Raji (cell line): ENCODE measurements at regions not wholly inside any gene's neighbourhood (a gene's known extent, or its start where the extent isn't known, plus 50 kb on each side); places are given as distances from the start of the nearest gene placed in this dataset.

Source experiments
- POLR2A ChIP-seq: IDR thresholded peaks from 2 replicates; pipeline ENCODE4 v1.6.1; 2011; ENCODE audit warnings: low read depth, low read length, control low read depth; ENCODE audit not compliant: insufficient read depth

DNA sequence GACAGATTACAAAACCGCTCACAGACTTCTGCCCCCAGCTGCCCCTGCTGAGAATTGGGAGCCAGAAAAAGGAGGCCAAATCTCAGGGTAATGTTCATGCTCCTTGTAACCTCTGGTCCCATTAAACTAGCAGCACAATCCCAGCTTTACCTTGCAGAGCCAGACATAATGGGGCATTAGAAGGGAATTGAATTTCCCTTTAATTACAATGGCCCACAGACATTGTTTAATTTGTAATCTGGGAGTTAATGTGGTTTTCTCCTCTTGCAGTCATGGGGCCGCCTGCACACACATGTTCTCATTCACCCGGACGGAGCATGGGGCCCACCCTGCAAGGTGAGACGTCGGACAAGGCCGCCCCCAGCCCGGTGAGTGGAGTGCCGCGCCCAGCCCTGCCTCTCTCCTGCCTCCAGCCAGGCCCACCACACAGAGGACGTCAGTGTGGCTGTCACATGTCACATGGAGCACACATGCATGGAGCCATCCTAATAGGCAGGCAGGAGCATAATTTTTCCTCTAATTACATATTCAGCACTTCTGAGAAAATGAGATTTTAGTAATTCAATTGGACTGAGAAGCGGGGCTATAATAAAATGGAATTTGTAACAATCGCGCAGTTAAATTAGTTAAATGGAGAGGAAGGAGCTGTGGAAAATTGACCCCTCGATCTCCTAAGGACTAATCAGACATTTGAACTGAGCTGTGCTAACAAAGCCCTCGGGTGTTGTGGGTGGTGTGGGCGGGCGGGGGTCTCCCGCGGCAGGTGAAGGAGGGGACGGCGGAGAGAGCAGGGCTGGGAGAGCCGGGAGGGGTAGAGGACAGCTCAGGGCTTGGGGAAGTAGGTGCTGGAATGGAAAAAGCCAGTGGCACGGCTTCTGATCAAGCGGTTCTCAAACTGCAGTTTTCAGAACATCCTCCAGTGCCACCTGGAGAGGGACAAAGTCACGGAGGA is 87.7 kb downstream of the ENGASE start:
- TF ChIP-seq POLR2A: no peak

DNA sequence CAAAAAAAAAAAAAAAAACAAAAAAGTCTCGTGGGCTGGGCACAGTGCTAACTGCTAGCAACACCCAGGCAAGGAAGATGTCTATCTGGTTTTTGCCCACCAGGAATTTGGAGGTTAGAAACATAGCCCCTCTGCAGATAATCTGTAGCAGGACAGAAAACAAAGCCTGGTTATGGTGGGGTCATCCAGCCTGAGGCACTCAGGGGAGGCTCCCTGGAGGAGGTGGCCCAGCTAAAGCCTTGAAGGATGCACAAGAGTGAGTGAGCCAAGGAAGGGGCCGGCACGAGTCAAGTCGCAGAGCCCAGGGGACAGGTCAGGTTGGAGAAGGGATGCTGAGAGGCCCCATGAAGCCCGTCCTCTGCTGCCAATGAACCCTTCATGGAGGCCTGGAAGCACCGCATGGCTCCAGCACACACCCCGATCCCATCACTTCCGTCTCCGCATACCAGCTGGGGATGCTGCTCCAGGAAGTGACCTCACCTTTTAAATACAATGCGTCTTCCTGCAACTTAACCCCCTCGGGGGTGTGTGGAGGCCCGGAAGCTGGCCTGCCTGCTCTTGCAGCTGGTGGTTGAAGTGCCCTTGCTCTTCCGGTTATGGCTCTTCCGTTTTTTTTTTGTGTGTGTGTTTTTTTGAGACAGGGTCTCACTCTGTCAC is 86.5 kb downstream of the ENGASE start:
- TF ChIP-seq POLR2A: no peak

DNA sequence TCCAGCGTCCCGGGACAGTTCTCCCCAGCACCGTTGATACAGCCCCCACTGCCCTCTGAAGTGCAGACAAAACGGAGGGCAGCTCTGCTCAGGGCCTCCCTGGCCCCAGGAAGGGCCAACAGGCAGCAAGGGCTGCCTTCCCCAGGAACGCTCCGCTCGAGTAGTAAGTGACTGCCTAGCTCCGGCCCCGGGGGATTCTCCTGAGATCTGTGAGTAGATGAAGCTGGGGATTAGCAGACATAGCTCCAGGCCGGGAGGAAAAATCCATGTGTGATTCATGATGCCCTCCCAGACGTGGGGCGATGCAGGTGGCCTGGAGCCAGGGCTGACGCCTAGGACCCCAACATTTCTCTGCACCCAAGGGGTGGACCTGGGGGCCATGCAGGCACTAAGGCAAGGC is 85.3 kb downstream of the ENGASE start:
- TF ChIP-seq POLR2A: no peak

DNA sequence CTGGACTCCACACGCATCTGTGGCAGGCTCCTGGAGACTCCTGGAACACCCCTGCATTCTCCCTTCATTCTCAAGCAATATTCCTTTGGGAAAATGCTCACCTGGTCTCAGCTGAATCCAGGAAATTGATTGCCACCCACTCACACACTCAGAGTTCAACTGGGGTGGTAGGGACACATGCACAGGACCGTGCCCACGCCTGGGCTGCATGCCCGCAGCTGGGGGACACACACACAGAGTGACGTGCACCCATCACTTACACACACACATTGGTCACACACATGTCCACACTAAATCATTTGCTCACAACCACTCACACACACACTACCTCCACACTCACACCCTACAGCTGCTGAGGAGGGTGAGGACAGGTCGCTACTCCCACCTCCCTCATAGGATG is 84.8 kb downstream of the ENGASE start:
- TF ChIP-seq POLR2A: no peak

DNA sequence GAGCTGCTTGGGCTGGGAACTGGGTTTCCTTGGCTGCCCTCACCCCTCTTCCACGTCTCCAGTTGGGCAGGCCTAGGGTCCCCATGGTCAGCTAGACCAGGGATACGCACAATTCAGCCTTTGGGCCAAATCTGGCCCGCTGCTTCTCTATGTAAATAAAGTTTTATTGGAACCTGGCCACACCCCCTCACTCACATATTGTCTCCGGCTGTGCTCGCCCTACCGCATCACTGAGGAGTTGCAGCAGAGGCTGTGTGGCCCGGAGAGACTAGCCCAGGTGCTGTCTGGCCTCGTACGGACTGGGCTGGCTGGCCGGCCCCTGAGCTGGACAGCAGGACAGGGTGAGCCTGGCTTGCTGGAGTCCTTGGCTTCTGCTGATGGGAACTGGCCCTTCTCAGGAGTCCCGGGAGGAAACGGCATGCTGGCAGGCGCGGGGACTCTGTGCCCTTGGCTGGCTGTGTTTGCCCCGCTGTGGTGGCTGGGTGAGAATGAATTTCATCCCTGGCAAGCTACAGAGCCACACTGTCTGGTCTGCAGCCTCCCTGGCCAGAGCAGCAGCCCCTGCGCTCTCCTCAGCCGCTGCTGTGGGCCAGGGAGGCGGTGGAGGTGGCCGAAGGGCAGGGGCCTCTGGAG is 82.0 kb downstream of the ENGASE start:
- no peak for TF ChIP-seq POLR2A

DNA sequence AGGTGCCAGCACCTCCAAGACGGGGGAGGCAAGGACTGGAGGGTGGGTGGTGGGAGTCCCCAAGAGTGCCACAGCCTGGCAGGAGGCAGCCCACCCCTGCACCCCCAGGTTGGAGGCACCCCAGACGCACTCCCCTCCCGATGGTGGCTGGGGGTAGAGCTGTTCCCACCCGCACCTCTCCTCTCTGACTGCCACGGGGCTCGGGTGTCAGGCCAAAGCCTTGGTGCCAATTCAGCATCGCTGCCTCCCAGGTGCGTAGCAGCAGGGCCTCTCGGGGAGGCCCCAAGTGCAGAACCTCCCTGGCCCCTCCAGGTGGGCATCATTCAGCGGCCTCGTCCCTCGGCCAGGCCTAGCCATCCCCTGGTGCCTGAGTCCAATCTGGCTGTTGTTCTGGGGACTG is 81.1 kb downstream of the ENGASE start:
- no peak for TF ChIP-seq POLR2A

DNA sequence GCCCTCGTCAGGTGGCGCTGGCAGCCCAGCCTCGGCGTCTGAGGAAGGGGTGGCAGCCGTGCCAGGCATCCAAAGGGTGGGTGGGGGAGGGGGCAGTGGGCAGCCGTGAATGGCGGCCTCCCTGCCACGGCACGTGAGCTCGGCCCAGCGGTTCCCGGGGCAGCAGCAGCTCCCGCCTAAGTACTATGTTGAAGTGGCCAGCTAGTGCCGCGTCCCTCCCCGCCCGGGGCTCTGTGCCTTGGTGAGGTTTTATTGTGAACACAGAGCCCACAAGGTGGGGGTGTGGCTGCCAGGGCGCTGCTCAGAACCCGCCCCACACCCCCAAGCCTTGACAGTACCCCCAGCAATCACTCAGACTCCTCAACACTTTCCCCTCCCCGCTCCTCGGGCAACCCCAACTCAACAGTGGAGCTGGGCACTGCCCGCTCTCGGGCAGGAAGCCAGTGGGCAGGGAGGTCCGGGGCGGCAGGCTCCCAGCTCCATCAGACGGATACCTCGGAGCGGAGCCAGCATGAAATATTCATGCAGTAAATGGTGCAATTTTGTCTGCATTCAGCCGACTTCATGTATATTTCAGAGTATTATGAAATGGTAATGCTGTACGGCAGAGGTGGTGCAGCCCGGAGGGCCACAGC is 80.4 kb downstream of the ENGASE start:
- TF ChIP-seq POLR2A: no peak

DNA sequence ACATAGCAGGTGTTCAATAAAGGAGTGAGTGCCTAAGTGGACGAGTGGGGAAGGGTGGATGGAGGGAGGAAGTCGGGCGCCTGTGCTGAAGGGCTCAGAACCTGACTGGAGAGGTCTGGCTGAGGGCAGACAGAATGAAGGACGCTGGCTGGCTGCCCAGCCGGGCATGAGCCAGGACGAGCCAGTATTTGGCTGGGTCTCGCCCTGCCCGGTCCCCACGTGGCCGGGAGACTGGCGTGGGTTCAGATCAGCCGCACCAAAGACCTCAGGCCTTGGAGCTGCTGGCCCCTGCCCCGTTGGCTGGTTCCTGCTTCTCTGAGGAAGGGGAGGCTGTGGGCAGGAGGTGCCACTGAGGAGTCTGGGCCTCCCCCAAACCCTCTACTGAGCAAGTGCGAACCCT is 79.8 kb downstream of the ENGASE start:
- TF ChIP-seq POLR2A: no peak

DNA sequence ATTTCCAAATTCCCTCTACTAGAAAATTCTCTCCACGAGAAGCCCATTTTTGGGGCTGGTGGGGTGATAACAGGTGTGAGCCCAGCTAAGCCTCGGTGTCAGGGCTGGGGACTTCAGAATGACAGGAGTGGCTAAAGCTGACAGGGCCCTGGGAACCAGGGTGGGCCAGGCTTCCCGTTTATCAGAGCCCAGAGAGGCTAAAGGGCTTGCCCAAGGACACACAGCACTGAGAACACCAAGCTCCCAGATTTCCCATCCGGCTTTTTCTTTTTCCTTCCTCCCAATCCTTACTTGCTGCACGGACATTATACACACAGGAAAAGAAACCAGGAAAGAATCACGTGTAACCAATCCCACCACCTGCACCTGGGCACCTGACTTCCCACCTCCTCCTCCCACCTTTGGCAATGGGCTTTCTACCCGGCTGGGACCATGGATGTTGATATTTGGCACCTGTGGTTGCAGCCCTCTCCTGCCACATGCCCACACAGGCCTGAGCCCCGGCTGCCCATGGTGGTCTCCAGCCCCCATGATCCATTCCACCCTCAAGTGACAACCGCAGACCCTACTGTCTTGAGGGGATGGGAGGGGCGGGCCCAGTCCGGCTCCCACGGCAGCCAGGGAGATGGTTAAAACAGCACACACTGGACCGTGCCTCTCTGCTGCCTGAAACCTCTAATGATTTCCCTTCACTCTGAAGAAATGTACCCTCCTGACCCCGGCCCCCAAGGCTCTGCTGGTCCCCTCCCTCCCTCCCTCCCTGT is 78.9 kb downstream of the ENGASE start:
- no peak for TF ChIP-seq POLR2A

DNA sequence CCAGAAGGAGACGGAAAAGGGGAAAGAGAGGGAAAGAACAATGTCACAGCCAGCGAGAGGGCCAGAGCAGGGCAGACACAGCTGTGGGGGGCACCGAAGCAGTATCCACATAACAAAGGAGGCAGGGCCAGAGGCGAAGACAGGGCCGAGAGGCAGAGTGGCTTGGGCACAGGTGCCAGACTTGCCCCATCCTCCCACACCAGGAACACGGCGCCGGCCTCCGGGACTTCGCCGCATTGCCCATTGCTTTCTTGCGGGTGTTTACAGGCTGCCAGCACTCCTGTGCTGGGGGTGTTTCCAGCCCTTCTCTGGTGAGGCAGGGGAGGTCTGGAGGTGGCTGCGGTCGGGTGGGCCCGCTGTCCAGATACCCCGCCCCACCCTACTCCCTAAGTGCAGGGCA is 78.0 kb downstream of the ENGASE start:
- no peak for TF ChIP-seq POLR2A

DNA sequence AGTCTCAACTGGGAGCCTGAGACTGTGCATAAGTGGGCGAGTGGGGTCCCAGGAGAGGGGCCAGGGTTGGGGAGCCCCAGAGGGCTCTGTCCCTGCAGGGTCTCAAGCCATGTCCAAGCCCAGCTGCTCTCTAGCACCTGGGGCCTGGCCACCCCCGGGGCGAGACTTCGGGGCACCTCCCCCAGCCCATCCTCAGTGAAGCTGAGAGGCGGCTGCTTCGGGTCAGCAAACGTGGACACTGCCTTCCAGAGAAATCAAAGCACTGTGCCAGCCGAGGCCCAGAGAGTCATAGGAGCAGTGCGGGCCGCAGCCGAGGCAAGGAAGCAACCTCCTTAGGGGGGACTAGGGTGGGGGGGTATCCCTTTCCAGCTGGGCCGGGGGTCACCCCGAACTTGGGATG is 77.5 kb downstream of the ENGASE start:
- no peak for TF ChIP-seq POLR2A

DNA sequence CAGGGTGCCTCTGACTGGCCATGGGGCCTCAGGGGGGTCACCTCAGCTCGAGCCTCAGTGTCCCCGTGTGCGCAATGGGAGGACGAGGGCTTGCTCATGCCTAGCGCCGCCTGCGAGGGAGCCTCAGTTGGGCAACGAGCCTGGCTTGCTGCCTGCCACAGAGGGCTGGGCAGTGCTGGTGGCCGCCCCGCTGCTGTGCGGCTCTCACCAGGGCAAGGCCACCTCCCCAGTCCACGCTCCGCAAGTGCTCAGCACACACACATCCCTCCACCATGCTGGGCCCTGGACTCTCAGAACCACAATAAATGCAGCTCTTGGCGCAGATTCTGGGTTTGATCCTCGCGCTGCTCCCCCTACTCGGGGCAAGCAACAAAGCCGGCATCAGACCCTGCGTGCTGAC is 76.2 kb downstream of the ENGASE start:
- no peak for TF ChIP-seq POLR2A

DNA sequence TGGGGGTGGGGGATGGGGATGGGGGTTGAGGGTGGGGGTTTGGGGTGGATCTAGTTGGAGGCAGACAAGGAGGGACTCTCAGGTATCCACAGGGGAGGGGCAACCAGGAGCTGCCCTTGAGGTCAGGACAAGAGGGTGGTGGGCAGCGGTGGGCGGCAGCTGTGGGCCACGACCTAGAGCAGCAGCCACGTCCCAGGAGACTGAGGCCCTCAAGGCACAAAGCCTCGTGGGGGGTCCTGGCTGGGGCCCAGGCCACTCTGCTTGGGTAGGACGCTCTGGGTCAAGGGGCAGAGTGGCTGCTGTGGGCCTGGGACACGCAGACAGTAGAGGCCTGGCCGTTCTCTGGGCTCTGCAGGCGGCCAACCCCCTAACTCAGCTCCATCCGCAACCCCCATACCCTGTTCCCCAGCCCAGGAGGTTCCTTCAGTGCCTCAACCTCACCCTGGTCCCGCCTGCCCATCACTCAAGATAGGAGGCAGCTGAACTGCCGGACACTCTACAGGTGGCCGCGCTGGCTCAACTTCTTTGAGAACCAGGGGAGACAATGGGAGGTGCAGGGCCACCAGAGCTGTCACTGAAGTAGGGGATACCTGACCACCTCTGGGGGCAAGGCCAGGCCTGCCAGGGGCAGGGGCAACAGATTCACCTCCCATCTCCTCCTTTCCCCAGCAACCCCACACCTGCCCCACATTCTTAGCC is 75.6 kb downstream of the ENGASE start:
- no peak for TF ChIP-seq POLR2A

DNA sequence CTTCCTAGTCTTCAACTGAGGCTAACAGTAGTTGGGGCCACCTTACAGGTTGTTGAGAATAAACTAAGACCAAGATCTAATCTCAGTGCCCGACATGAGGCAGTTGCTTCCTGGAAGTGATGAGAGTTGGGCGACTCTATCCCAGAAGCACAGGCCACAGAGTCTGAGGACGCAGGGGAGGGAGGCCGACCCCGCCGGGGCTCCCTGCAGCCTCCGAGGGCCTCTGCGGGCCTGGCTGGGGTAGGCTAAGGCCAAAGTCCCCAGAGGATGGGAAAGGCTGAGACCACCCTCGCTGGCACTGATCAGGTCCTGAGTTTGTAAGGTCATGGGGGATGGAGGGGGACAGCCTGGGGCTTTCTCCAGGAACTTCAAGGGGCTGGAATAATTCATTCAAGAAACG is 74.0 kb downstream of the ENGASE start:
- TF ChIP-seq POLR2A: no peak
